Fibroblast of mammary gland (primary cell): ENCODE measurements at regions not wholly inside any gene's neighbourhood (a gene's known extent, or its start where the extent isn't known, plus 50 kb on each side); places are given as distances from the start of the nearest gene placed in this dataset.

Source experiments
- DNase-seq: peaks from one replicate; pipeline ENCODE4 v3.0.0-alpha.2; 2010; ENCODE audit warnings: low read depth
- H3K4me3 ChIP-seq: 2 replicates; pipeline ENCODE4 v1.5.1; 2011; ENCODE audit warnings: low read depth, mild to moderate bottlenecking, low read length, moderate library complexity; ENCODE audit not compliant: control insufficient read depth
- TF ChIP-seq, protein P1 (sequence below): conservative IDR thresholded peaks from 2 replicates; pipeline ENCODE4 v1.5.1; 2011; ENCODE audit warnings: low read depth, low read length, inconsistent platforms; ENCODE audit not compliant: control insufficient read depth, insufficient read depth

DNA sequence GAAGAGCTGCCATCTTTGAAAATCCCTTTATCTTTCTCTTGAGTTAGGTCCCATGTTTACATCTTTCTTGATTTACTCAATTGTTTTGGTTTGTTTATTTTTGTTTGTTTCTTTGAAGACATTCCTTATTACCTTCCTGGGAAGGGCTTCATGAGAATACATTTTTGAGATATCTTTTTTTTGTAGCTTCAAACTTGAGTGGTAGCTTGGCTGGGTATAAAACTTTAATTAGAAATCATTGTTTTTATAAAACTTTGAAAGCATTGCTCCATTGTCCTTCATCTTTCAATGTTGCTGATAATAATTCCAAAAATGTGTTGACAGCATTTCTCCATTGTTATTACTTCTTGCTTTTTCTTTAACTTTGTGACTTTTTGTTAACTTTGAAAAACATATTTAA is 145.9 kb upstream of the RBMS1 start:
- TF ChIP-seq, protein P1, sequence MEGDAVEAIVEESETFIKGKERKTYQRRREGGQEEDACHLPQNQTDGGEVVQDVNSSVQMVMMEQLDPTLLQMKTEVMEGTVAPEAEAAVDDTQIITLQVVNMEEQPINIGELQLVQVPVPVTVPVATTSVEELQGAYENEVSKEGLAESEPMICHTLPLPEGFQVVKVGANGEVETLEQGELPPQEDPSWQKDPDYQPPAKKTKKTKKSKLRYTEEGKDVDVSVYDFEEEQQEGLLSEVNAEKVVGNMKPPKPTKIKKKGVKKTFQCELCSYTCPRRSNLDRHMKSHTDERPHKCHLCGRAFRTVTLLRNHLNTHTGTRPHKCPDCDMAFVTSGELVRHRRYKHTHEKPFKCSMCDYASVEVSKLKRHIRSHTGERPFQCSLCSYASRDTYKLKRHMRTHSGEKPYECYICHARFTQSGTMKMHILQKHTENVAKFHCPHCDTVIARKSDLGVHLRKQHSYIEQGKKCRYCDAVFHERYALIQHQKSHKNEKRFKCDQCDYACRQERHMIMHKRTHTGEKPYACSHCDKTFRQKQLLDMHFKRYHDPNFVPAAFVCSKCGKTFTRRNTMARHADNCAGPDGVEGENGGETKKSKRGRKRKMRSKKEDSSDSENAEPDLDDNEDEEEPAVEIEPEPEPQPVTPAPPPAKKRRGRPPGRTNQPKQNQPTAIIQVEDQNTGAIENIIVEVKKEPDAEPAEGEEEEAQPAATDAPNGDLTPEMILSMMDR = no peak
- no peak overlapping the region for H3K4me3 ChIP-seq
- DNase-seq = no peak

DNA sequence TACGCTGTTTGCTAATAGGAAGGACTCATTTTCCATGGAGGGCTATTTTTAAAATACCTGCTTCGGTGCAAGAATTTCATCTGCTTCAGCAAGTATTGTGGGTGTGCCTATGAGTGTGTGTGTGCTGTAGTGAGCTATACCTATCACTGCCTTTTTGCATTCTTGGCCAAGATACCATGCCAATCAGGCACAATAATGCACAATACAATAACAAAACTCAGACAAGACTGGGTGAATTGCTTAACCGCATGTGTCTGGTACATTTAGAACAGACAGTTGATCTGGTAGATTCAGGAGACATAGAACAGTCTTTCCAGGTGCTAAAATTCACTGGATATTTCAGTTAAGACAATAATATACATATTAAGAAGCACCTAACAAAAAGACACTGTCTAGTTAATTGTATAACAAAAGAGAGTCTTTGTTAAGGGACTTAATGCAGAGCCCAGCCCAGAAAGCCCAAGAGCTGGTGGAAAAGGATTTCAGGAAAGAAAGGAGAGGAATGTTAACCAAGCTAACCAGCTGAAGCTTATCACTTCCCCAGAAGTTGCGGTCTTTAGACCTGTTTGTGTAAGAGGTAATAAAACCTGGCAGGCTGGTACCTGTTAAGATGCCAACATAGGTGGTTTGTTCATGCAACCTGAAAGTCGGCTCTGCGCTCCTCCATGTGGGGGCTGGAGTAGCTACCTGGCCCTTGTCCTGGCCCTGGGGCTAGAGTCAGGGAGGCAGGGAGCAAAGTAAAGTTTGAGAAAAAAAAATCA is 153.3 kb upstream of the RBMS1 start:
- DNase-seq = no peak
- no peak overlapping the region for H3K4me3 ChIP-seq
- TF ChIP-seq, protein P1 = no peak

DNA sequence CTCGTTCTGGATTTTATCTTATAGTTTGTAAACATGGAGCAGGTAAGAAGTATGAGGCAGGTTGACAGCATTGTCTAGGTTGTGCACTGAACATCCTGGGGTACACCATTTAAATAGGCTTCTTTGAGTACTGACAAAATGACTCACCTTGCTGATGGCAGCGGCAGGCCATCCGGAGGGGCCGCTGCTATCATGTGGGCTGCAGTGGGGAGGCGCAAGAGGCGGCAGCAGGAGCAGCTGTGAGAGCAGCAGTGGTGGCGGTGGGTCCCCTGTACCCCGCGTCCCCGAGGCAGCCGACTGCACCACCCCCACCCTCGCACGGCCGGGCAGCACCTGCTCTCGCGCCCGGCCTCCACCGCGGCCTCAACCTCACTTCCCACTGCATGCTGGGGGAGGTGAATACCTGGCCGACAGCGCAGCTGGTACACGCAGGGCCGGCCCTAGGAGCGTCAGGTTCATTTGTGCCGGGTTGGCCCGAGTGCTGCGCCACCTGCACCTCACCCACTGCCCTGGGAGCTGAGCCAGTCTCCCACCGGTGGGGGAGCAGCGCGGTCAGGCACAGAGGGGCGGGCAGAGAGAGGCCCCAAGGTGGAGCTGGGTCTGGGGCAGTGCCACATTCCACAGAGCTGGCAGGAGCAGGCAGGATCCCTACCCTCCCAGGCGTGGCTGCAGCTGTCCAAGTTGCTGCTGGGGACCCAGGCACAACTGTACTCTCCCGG is 154.5 kb upstream of the RBMS1 start:
- TF ChIP-seq, protein P1 = no peak
- DNase-seq = no peak
- H3K4me3 ChIP-seq = no peak overlapping the region

DNA sequence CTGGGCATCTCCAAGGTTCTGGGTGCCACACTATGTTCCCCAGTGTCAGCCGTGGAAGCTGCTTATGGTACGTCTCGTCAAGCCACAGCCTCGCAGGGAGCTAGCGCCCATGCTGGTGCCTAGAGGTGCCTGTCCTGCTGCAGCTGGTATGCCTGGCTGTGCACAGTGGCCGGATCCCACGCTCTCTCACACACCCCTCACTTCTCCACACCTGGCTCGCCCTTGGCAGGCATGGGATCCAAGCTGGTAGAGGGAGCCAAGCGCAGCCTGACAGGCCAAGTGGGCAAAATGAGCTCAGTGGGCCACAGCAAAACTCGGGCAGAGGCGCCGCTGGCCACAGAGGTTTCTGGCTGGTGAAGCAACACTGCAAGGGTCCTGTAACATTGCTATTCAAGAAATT is 156.1 kb upstream of the RBMS1 start:
- DNase-seq = no peak
- H3K4me3 ChIP-seq = no peak overlapping the region
- TF ChIP-seq, protein P1 = no peak

DNA sequence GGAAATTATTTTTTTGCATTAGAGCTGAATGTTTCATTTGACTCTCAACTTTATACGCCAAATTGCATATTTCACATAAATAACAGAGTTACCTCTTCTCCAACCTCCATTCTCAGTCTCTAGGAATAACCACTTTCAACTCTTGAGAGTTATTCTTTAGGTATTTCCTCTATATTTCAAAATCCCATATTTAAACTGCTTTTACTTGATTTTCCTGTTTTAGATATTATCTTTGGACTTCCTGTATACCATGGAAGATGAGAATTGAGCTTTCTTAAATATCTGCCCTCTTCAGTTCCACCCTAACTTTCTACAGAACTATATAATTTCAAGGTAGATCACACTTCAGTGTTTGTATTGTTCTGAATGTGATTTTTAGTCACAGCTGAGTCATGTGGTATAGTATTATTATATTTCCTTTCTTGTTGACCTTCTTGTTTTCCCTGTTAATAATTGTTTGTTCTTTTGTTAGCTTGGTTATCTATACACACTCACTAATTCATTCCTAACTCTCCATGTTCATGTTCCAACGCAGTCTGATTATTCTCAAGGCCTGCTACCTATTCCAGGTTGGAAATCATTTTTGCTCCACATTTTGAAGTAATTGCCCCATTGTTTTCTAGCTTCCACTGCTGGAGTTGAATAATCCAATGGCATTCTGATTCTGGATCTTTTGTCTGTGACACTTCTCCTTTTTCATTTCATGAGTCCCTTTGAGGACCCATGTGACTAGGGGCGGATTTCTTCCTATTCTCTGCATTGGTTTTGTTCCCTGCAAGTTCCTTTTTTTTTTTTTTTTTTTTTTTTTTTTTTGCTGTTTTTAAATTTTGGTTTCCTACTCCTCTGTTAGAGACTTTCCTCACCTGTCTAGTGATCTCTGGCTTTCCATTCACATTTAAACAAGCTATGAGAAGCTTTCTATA is 156.8 kb upstream of the RBMS1 start:
- no peak for DNase-seq
- TF ChIP-seq, protein P1 = no peak
- no peak overlapping the region for H3K4me3 ChIP-seq

DNA sequence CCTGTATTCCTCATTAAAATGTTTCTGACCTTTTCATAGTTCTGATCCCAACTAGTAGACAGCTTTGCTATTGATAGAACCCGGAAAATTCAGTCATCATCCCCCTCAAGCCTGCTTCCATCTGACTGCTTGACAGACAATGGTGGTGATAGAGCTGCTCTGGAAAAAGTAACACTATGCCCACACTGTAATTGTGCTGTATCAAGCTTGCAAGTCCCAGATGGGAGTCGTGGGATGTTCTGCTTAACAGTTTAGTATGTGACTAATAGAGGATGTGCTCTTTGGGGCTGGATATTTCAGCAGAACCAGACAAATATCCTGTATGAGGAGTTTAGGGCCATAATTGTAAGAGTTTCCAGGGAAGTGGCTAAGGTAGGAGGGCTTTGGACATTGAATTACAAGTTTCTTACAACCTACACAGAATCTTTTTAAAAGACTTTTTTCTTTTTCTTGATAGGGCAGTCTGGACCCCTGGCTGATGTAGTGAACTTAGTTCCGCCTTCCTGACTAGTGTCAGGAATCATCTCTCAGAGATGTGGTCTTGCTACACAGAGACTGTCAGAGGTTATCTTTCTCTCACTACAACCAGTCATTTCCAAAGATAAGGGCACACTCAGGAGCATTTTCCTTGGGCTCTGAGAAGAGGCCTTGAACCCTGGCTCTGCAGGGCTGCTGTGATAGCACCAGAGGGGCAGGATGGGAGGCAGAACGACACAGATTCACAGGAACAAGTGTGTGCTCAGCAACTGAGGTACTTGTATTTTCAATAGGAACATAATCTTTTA is 158.0 kb upstream of the RBMS1 start:
- TF ChIP-seq, protein P1 = no peak
- peak; percentile 79 for DNase-seq
- H3K4me3 ChIP-seq = no peak overlapping the region
